Spleen (tissue), 11 donors: ENCODE measurements at regions not wholly inside any gene's neighbourhood (a gene's known extent, or its start where the extent isn't known, plus 50 kb on each side); places are given as distances from the start of the nearest gene placed in this dataset.

Experiments
- DNase-seq: peaks from one replicate; pipeline ENCODE4 v3.0.0-alpha.2; 2020
- H3K27ac ChIP-seq, 8 donors: fragments of 200-600 bp; sonication (generic) in 7 of 8; 1 replicate in 4 of 8; 2 replicates in 4 of 8; pipeline versions ENCODE4 v1.5.0 to v1.8.0; 2016 to 2021; ENCODE audit warnings: inconsistent platforms in 4 of 8, mild to moderate bottlenecking in 4 of 8, moderate library complexity in 1 of 8
- H3K27me3 ChIP-seq, 7 donors: fragments of 200-600 bp; sonication (generic) in 6 of 7; replicated peaks in 1 of 7; 1 replicate in 4 of 7; 2 replicates in 3 of 7; pipeline versions ENCODE4 v1.5.0 to v1.8.0; 2016 to 2021; ENCODE audit warnings: inconsistent platforms in 3 of 7, mild to moderate bottlenecking in 1 of 7
- H3K36me3 ChIP-seq, 6 donors: fragments of 200-600 bp; sonication (generic) in 5 of 6; 1 replicate in 4 of 6; 2 replicates in 2 of 6; pipeline versions ENCODE4 v1.5.0 to v1.8.0; 2016 to 2021; ENCODE audit warnings: inconsistent platforms in 2 of 6
- H3K4me1 ChIP-seq, 6 donors: fragments of 200-600 bp; sonication (generic) in 5 of 6; 1 replicate in 3 of 6; 2 replicates in 3 of 6; pipeline versions ENCODE4 v1.5.0 to v1.8.0; 2016 to 2021; ENCODE audit warnings: inconsistent platforms in 3 of 6
- H3K4me3 ChIP-seq, 8 donors: fragments of 200-600 bp; sonication (generic) in 7 of 8; 1 replicate in 4 of 8; 2 replicates in 4 of 8; pipeline versions ENCODE4 v1.5.0 to v1.8.0; 2016 to 2021; ENCODE audit warnings: inconsistent platforms in 4 of 8, mild to moderate bottlenecking in 4 of 8, moderate library complexity in 2 of 8
- H3K9me3 ChIP-seq, 8 donors: fragments of 200-600 bp; sonication (generic) in 7 of 8; 1 replicate in 4 of 8; 2 replicates in 4 of 8; pipeline versions ENCODE4 v1.5.0 to v1.8.0; 2016 to 2021; ENCODE audit warnings: inconsistent platforms in 4 of 8
- CTCF ChIP-seq, 11 experiments: fragments of 200-600 bp in 7 of 11; fragments of 450-650 bp in 4 of 11; sonication (generic) in 4 of 11; IDR thresholded peaks in 8 of 11; conservative IDR thresholded peaks in 3 of 11; 1 replicate in 7 of 11; 2 replicates in 4 of 11; pipeline versions ENCODE4 v1.4.0 to v1.8.0; 2016 to 2021; ENCODE audit warnings: antibody characterized with exemption in 11 of 11, inconsistent platforms in 4 of 11, mild to moderate bottlenecking in 1 of 11
- POLR2A ChIP-seq, 3 donors: fragments of 450-650 bp; IDR thresholded peaks; one replicate each; pipeline ENCODE4 v1.5.1; 2017; ENCODE audit warnings: antibody characterized with exemption in 3 of 3, mild to moderate bottlenecking in 1 of 3
- POLR2AphosphoS5 ChIP-seq, 3 donors: sonication (generic); formaldehyde crosslinking; IDR thresholded peaks; one replicate each; pipeline ENCODE4 v1.5.1; 2017; ENCODE audit warnings: antibody characterized with exemption in 3 of 3
- WGBS, 5 donors: extraction: QIAGEN DNeasy Blood & Tissue Kit in 3 of 5; methylation state at CpG; one replicate each; pipeline versions ENCODE4 v1.1.5 to v1.1.7; 2013 to 2018; 5-methylcytosine and 5-hydroxymethylcytosine counted together
- intact Hi-C: fragments of 100-400 bp; cut with DNase I; formaldehyde crosslinking; loops from one replicate; pipeline ENCODE4 v1.15.0; 2023; ENCODE audit warnings: low total_unique reads
- donor health status: healthy with polysubstance abuse.
- donor health status: DM: no; HTN: no; CAD: no; lungs with moderate emphysema.
- donor health status: DM: no; HTN: no; CAD: no.
- donor health status: Bipolar disorder and iron deficiency.
- donor health status: healthy.
- donor health status: DM: no; HTN: no; CAD: no.
- donor health status: DM: yes; HTN: yes; CAD: no.

GRCh38 chr4:130603043-130603442 is 1507.1 kb downstream of the C4orf33 start:
- H3K36me3 ChIP-seq, result no peaks in the 10 kb centered on the region
- H3K27ac ChIP-seq, result no peak overlapping the region
- intact Hi-C loops, result no loop called here
- WGBS, 5 donors, result 82 to 96% (median 92%) methylated on average over 3 of the region's 3 CpGs
- no peaks in the 10 kb centered on the region for H3K9me3 ChIP-seq
- no peaks in the 10 kb centered on the region for H3K27me3 ChIP-seq
- no peak overlapping the region for H3K4me3 ChIP-seq
- no peak for DNase-seq
- no peak for TF ChIP-seq POLR2AphosphoS5 (IDR thresholded peaks at IDR 0.05)
- TF ChIP-seq POLR2A (IDR thresholded peaks at IDR 0.05), result no peak
- TF ChIP-seq CTCF (IDR thresholded peaks at IDR 0.05 in 8 of 11, conservative IDR thresholded peaks at IDR 0.05 in 3 of 11), result no peak
- no peaks in the 10 kb centered on the region for H3K4me1 ChIP-seq

- no peaks in the 10 kb centered on the region for H3K4me1 ChIP-seq
- no peaks in the 10 kb centered on the region for H3K9me3 ChIP-seq
- H3K27ac ChIP-seq, result no peak overlapping the region
- intact Hi-C loops, result no loop called here
- no peak for DNase-seq
- no peaks in the 10 kb centered on the region for H3K27me3 ChIP-seq
- 80 to 94% (median 93%) methylated on average over 3 of the region's 3 CpGs for WGBS, 5 donors
- TF ChIP-seq CTCF (IDR thresholded peaks at IDR 0.05 in 8 of 11, conservative IDR thresholded peaks at IDR 0.05 in 3 of 11) (no peak), POLR2A (IDR thresholded peaks at IDR 0.05) (no peak), POLR2AphosphoS5 (IDR thresholded peaks at IDR 0.05) (no peak)
- H3K36me3 ChIP-seq, result no peaks in the 10 kb centered on the region
- H3K4me3 ChIP-seq, result no peak overlapping the region
Observed at GRCh38 chr4:130608121-130608520, 1512.2 kb downstream of the C4orf33 start.

GRCh38 chr4:130628531-130628930 is 1532.6 kb downstream of the C4orf33 start:
- no peak for TF ChIP-seq POLR2A (IDR thresholded peaks at IDR 0.05)
- Histone ChIP-seq H3K36me3 (no peaks in the 10 kb centered on the region), H3K27ac (no peak overlapping the region), H3K27me3 (no peaks in the 10 kb centered on the region), H3K4me3 (no peak overlapping the region), H3K9me3 (peaks cover 0 to 10% (median 7%) of the 10 kb centered on the region in 8 donors), H3K4me1 (no peaks in the 10 kb centered on the region)
- intact Hi-C loops, result no loop called here
- 78 to 89% (median 87%) methylated on average over 2 of the region's 2 CpGs for WGBS, 5 donors
- DNase-seq, result no peak

- no peaks in the 10 kb centered on the region for H3K27me3 ChIP-seq
- no peak overlapping the region for H3K4me3 ChIP-seq
- peaks cover 0 to 25% (median 19%) of the 10 kb centered on the region in 8 donors for H3K9me3 ChIP-seq
- intact Hi-C loops, result no loop called here
- no peak overlapping the region for H3K27ac ChIP-seq
- TF ChIP-seq POLR2AphosphoS5 (IDR thresholded peaks at IDR 0.05), result no peak
- TF ChIP-seq CTCF (IDR thresholded peaks at IDR 0.05 in 8 of 11, conservative IDR thresholded peaks at IDR 0.05 in 3 of 11), result no peak
- no peak for TF ChIP-seq POLR2A (IDR thresholded peaks at IDR 0.05)
- 83 to 93% (median 86%) methylated on average over 13 of the region's 13 CpGs for WGBS, 5 donors
- DNase-seq, result no peak
- H3K4me1 ChIP-seq, result no peaks in the 10 kb centered on the region
- H3K36me3 ChIP-seq, result no peaks in the 10 kb centered on the region
Observed at GRCh38 chr4:130632731-130633604, 1537.0 kb downstream of the C4orf33 start.
